Right ventricle myocardium superior (tissue), 1 donor: ENCODE measurements at regions not wholly inside any gene's neighbourhood (a gene's known extent, or its start where the extent isn't known, plus 50 kb on each side); places are given as distances from the start of the nearest gene placed in this dataset.

ENCODE experiments used
- ATAC-seq: fragments of 200-7000 bp; cut with Tn5 transposase; one replicate; pipeline ENCODE4 v1.9.1; 2020; ENCODE audit warnings: mild to moderate bottlenecking; ENCODE audit not compliant: poor library complexity
- DNase-seq: peaks from one replicate; pipeline ENCODE4 v3.0.0-alpha.2; 2020
- intact Hi-C: fragments of 100-400 bp; cut with DNase I; formaldehyde crosslinking; loops from one replicate; pipeline ENCODE4 v1.11.2; 2022
- donor health status: DM: no; HTN: yes; CAD: no; lungs with severe emphysema.

DNA sequence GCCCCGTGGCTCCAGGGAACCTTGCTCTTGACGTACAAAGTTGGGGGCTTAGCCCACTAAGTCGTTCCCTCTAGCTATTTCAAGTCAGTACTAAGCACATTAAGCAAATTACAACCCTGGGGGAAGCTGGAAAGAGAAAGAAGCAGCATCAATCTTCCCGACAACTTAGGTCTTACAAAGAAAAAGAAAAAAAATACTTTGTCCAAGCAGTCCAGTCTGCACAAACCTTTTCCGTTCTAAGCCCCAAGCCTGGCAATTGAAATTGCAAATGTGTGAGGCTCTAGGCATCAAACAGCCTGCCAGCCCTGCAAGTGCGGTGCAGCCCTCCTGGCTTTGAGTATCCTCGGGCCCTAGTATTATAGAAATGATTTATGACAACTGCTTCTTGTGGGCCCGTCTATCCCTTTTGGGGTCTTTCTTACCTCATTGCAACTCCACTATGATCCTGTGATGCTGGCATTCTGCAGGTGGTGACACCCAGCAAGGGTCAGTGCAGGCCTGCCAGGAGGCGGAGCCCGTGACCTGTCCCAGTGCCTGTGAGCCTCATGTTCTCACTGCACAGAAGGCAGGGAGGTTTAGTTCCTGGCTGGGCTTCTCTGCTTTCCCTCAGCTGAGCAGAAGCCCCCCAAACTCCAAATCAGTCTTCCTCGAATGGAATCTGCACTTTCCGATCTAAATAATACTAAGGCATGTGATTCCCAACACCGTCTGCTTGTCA lies 232.3 kb upstream of the IRX2 start:
- DNase-seq (no peak), ATAC-seq (no peak)
- intact Hi-C loops, result no loop called here

GRCh38 chr5:2981652-2982051 lies 230.2 kb upstream of the IRX2 start:
- DNase-seq (no peak), ATAC-seq (no peak)
- intact Hi-C loops, result no loop called here

GRCh38 chr5:2981035-2981434 lies 229.6 kb upstream of the IRX2 start:
- DNase-seq, result no peak
- ATAC-seq, result no peak
- intact Hi-C loops, result no loop called here

DNA sequence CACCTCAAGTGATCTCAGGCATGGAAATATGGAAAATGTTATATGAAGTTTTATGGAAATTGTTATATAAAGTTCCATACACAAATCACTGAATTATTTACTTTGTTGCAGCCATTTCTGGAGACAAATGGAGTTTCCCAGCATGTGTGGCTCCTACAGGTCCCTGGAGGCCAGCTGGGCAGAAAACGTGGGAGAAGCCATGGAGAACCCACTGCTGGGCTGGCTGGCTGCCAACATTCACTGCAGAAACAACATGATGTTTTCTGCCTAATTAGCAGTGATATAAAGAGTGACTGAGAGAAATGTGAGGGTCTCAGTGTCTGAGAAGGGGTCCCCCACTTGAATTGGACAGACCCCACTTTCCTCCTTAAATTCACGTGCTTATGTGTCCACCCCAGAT lies 208.8 kb upstream of the IRX2 start:
- DNase-seq (no peak), ATAC-seq (no peak)
- intact Hi-C loops, result no loop called here

- DNase-seq (no peak), ATAC-seq (no peak)
- intact Hi-C loops, result no loop called here
Observed at GRCh38 chr5:2958976-2959375, 207.5 kb upstream of the IRX2 start.

DNA sequence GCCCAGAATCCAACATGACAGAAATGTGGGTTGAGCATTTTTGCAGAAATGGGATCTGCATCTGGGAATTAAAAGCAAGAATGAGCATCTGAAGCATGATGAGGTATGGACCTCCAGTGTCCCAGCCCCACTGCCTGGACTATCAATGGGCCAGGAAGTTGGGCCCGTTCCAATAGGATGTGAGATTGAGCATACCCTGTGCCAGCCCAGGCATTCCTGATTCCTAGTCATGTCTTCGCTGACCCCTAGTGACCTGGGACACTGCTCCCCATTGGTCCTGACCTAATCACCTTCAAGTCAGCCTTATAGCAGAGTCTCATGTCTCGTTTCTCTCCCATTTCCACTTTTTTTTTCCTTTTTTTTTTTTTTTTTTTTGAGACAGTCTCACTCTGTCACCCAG lies 197.4 kb upstream of the IRX2 start:
- ATAC-seq (no peak), DNase-seq (no peak)
- intact Hi-C loops, result no loop called here

GRCh38 chr5:2946315-2946714 lies 194.8 kb upstream of the IRX2 start:
- ATAC-seq (no peak), DNase-seq (no peak)
- intact Hi-C loops, result no loop called here

- intact Hi-C loops, result no loop called here
- no peak for ATAC-seq
- no peak for DNase-seq
Observed at GRCh38 chr5:2936413-2936812, 184.9 kb upstream of the IRX2 start.

- ATAC-seq, result no peak
Observed at GRCh38 chr5:2929779-2930178, 178.3 kb upstream of the IRX2 start.

DNA sequence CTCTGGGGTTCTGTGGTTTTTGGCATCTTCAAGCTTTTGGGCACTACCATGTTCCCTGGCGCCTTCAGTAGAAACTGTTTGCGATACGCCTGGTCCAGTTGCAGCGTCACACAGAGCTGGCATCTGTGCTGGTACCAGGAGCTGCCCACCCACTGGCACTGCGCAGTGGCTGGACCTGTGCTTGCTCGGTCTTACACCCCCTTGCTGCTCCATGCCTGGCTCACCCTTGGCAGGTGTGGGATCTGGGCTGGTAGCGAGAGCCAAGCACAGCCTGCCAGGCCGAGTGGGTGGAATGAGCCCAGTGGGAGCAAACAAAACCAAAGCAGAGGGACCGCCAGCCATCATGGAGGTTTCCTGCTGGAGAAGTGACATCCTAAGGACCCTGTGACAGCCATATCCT lies 170.2 kb upstream of the IRX2 start:
- no peak for ATAC-seq

More at GRCh38 chr5:2929779-2930178, 178.3 kb upstream of the IRX2 start:
- no peak for DNase-seq
- intact Hi-C loops, result no loop called here

GRCh38 chr5:2921176-2921575 lies 169.7 kb upstream of the IRX2 start:
- DNase-seq (no peak), ATAC-seq (no peak)
- intact Hi-C loops, result no loop called here

More for the DNA sequence above, 170.2 kb upstream of the IRX2 start:
- DNase-seq, result no peak
- intact Hi-C loops, result no loop called here

DNA sequence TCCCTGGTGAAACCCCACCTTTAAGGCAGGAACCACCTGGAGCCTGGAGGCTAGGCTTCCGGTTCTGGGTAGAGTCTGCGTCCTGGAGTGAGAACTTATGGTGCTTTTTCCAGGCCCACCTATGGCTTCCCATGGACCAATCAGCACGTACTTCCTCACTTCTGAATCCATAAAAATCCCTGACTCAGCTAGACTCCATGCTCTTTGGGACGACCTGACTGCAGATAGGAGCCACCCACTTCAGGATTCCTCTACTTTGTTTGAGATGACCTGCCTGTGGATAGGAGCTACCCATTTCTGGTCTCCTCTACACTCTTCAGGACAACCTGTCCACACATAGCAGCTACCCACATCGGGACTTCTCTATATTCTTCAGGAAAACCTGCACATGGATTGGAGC lies 168.8 kb upstream of the IRX2 start:
- DNase-seq (no peak), ATAC-seq (no peak)
- intact Hi-C loops, result no loop called here

GRCh38 chr5:2919310-2920018 lies 168.0 kb upstream of the IRX2 start:
- no peak for ATAC-seq
- intact Hi-C loops, result no loop called here
- no peak for DNase-seq

GRCh38 chr5:2917524-2917923 lies 166.0 kb upstream of the IRX2 start:
- DNase-seq (no peak), ATAC-seq (no peak)
- intact Hi-C loops, result no loop called here

- ATAC-seq (no peak), DNase-seq (no peak)
- intact Hi-C loops, result no loop called here
Observed at GRCh38 chr5:2917093-2917492, 165.6 kb upstream of the IRX2 start.

DNA sequence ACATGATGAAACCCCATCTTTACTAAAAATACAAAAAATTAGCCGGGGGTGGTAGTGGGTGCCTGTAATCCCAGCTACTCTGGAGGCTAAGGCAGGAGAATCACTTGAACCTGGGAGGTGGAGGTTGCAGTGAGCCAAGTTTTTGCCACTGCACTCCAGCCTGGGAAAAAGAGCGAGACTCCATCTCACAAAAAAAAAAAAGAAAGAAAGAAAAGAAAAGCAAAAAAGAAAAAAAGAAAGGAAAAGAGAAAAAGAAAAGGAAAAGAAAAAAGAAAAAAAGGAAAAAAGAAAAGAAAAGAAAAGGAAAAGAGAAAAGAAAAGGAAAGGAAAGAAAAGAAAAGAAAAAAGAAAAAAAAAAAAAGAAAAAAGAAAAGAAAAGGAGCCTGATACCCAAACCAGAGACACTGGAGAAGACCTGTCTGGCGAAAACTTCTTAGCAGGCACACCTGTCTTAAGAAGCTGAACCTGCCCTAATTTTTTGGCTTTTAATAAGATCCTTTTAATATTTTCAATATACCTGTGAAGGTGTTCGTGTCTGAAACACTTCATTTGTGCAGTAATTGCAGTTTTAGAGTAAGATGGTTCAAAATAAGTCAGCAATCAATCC lies 164.7 kb upstream of the IRX2 start:
- intact Hi-C loops, result no loop called here
- ATAC-seq, result no peak
- DNase-seq, result no peak

GRCh38 chr5:2914981-2915484 lies 163.6 kb upstream of the IRX2 start:
- ATAC-seq (no peak), DNase-seq (no peak)
- intact Hi-C loops, result no loop called here

GRCh38 chr5:2914022-2914661 lies 162.7 kb upstream of the IRX2 start:
- DNase-seq, result no peak
- ATAC-seq, result no peak
- intact Hi-C loops, result no loop called here

DNA sequence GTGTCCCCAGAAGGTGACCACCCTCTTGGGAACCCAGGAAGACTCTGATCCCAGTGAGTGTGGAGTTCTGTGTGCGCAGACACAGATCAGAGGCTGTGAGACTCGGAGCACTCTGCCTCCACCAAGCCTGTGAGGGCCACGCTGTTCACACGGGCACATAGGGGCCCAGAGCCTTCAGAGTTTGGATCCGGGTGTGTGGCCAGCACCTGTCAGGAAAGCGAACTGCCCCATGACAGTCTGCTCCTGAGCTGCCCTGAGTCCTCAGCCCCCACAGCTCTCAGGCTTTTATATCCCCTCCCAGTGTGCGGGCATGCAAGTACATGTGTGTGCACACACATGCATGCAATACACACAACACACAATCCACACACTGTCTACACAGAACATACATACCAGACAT lies 161.8 kb upstream of the IRX2 start:
- no peak for ATAC-seq
- intact Hi-C loops, result no loop called here
- no peak for DNase-seq

DNA sequence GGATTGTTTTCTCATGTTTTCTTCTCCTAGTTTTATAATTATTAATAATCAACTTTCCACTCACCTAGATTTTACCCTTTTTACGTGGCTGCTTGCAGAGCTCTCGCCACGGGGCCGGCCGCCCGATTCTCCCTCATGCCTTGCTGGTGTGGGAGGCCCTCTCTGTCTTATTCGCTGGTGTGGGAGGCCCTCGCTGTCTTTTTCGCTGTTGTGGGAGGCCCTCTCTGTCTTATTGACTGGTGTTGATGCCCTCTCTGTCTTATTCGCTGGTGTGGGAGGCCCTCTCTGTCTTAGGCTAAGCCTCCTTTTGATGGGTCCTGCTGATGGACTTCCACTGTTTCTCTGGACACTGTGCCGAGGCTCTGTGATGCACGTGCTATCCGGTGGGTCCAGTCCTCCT lies 161.3 kb upstream of the IRX2 start:
- ATAC-seq (no peak), DNase-seq (no peak)
- intact Hi-C loops, result no loop called here
